GM18519 (cell line): ENCODE measurements at regions not wholly inside any gene's neighbourhood (a gene's known extent, or its start where the extent isn't known, plus 50 kb on each side); places are given as distances from the start of the nearest gene placed in this dataset.
"Not testable (repeated sequence)": the region's sequence is repeated elsewhere in the genome, so short reads cannot be mapped to it uniquely, and the experiment has no call there.

Experiments used
- ATAC-seq: cut with Tn5 transposase; IDR thresholded peaks from one replicate; pipeline ENCODE4 v1.9.1; 2021; ENCODE audit warnings: mild to moderate bottlenecking, moderate library complexity; ENCODE audit not compliant: unreplicated experiment, low FRiP score

DNA sequence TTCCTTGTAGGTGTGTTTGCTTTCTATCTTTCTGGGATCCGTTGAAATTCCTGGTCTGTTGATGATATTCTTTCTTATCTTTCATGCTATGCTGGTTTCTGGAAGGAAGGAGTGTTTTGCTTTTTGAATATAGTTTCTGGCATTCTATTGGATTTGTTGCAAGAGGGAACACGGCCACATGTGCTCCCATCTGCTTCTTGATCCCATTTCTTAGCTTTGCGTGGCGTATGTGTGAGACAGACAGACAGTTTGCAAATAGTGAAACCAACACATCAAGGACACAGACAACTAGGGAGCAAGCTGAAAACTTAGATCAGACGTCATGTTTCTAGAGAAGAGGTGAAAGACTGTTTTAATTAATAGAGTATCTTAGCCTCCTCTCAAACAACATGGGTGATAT is 261.9 kb upstream of the PUDP start:
- ATAC-seq: no peak

DNA sequence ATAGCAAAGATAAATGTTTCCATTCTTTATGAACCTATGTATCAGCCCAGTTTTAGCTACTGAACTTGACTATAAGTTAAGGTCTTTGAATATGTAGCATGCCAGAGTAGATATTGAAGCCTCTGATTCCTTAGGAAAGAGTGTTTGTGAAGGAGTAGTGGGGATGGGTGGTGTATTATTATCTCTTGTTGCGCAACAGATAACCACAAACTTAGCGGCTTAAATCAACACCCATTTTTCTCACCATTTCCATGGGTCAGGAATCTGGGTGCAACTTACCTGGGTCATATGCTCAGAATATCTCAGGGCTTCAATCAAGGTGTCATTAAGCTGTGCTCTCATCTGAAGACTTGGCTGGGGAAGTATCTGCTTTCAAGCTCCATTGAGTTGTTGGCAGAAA is 251.4 kb upstream of the PUDP start:
- no peak for ATAC-seq

DNA sequence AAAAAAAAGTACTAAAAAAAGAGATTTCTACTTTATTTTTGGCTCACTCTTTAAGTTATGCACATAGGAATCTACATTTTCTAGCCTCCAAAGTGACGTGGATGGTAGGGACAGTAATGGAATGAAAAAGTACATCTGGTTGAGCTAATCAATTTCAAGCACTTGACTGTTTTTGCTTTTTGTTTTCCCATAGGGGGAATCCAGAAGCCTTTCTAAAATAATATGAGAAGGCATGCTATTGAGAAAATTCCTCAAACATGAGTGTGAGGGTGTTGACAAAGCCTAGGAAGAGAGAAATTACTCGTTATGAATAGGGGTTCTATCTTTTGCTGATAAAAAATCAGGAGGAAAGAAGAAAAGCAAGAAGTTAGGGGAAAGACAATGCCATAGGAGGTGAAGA is 242.5 kb upstream of the PUDP start:
- ATAC-seq: no peak

DNA sequence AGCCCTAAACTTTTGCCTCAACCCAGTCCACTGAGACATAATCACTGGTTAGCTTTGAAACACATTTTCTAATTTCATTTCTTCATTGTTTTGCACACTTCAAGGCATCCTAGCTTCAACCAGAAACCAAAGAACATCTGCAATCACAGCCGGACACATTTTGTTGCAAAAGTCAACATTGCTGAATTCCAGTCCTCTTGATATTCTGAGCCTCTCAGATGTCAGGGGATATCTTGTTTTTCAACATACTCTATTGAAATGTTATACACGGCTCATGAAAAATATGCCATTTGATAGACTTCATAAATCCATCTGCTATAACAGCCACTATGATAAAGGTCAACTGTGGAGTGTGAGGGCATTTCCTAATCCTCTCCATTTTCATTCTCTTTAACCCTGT is 241.6 kb upstream of the PUDP start:
- no peak for ATAC-seq

DNA sequence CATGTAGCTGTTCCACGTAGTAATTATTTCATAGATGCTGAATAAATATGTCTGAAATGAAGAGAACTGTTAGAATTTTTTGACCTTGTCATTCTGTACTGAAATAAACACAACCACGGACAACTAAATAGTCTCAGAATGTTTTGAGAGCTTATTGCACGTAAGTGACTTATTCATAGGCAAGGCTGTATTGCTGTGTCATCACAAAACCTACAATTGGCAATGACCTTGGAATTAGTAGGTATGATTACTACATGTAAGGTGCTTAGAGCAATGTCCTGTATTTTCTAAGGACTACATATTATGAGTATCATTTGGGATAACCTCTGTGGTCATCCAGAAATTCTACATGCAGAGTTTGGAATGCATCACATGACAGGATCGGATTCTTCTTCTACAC is 237.2 kb upstream of the PUDP start:
- no peak for ATAC-seq

DNA sequence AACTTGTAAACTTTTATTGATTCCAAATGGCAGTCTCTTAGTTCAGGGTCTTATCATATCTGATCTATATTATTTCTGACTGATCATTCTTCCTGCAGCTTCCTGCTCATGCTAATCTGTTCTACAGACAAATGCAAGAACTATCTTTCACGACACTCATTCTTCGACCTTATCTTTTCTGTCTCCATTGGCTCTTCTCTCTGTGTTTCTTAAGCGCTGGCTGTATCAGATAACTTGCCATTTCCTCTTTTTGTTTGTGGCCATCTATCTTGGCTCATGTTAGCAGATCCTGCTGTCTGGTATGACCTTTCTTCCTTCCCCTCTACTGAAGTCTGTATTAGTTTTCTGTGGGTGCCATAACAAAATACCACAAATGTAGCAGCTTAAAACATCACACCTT is 230.5 kb upstream of the PUDP start:
- no peak for ATAC-seq

DNA sequence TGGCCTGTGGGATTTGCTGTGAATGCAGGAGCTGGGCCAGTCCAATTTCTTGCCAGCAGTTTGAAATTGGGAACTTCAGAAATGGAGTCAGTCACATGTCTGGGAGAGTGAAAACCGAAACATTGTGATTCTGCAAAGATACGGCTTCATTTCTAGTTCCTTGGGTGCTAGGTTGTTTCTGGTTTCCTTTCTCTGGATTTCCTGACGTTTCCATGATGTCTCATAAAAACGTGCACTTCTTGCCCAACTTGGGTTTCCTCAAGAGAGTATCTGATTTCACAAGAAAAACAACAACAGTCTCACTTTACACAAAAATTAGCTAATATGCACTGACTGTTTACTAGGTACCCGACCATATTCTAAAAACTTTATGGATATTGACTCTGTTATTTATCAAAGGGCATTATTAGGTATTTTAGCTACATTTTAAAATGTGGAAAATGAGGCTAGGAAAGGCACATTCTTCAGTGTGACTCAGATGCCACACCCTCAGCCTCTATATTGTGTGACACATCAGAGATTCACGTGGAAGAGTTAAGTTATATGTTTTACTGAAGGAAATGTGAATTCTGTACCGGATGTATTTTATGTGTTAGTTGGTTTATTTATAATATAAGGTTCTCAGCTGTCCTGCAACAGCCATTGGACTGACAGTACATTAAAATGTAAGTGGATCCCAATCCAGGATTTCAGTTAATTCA is 225.0 kb upstream of the PUDP start:
- ATAC-seq: no peak

DNA sequence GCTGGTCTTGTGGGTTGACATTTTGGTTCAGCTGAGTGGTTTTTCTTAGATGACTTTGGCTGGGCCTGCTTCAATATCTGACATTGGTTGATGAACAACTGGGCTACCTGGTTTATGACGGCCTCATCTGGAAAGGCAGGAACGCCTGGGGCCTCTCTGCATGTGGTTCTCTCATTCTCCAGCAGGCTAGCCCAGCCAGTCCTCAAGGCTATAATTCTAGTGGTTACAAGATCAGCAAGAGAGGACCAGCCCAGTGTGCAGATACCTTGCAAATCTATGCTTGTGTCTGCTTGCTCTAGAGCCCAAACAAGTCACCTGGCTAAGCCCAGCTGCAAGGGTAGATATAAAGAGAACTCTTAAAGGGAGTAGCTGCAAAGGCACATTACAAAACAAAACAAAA is 214.2 kb upstream of the PUDP start:
- ATAC-seq: no peak

DNA sequence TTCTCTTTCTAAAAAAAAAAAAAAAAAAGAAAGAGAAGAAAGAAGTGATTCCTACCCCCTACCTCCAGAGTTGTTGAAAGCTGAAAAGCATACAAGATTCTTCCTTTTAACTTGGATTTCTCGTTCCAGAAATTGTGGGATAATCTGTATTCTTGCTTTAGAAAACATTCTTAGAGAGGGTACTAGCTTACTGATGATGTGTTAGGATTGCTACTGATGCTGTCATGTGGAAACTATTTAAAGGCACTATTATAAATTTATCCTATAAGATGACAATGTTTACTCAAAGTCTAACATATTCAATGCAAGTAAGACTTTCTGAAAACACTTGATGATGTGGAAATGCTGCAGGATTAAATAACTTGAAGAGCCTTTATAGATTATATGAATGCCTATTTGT is 204.0 kb upstream of the PUDP start:
- ATAC-seq: no peak

DNA sequence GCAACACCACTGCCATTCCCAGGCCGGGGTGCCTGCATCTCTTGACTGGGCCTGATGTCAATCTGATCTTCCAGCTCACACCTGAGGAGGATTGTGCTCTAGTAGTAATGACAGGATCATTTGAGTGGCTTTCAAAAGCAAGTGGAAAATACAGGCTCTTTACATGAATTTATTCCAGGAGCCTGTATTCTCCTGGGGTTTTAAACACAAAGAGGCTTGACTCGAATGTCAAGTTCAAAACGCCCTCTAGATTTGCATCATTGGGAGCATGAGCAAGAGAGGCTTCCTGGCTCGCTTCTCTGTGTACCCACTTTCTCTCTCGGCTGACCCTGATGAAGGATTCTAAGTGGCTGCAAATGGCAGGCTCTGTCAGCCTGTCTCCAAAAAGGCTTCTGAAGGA is 199.5 kb upstream of the PUDP start:
- ATAC-seq: no peak

DNA sequence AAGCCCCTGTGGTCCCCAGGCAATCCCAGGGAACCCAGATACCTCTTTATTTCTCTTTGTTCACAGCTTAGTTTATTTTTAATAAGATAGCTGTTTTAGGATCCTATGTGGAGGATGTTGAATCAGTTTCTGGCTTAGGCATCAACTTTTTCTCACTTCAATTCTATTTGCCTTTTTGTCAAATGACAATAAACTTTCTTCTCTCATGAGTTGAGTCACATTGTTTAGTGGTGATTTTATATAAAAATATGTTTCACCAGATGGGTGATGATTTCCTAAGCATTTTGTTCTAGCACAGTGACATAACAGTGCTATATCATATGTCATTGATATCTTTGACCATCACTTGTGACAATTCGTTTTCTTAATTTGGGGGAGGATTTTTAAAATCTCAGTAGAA is 198.1 kb upstream of the PUDP start:
- no peak for ATAC-seq

DNA sequence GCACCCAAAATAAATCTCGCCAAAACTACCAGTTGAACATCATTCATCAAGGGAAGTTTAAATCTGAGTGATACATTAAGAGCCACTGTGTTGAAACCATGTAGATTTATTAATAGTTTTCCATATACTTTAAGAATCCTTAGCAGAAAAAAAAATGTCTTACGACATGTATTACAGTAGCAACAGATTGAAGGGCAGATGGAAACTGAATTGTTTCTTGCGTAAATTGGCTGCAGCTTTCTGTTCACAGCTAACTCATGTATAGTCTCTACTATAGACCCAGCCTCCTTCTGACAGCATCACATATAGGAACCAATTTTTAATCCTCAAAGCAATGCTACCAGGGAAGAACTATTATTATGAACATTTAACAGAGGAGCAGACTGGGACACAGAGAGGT is 195.2 kb upstream of the PUDP start:
- no peak for ATAC-seq

DNA sequence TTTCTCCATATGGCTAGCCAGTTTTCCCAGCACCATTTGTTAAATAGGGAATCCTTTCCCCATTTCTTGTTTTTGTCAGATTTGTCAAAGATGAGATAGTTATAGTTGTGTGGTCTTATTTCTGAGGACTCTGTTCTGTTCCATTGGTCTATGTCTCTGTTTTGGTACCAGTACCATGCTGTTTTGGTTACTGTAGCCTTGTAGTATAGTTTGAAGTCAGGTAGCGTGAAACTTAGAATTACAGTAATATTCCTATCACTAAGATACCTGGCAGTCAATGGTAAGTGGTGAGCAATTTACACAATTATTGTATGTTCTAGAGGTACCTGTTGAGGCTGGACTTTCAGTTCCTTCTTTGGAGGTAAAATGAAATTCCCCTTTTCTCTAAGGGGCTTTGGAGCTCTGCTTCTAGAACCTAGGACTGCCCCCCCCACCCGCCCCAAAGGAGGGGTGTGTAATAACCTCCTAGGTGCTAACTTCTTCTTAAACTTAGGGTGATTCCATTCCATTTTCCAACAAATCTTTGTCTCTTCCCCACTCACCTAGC is 187.9 kb upstream of the PUDP start:
- ATAC-seq: not testable (repeated sequence)

DNA sequence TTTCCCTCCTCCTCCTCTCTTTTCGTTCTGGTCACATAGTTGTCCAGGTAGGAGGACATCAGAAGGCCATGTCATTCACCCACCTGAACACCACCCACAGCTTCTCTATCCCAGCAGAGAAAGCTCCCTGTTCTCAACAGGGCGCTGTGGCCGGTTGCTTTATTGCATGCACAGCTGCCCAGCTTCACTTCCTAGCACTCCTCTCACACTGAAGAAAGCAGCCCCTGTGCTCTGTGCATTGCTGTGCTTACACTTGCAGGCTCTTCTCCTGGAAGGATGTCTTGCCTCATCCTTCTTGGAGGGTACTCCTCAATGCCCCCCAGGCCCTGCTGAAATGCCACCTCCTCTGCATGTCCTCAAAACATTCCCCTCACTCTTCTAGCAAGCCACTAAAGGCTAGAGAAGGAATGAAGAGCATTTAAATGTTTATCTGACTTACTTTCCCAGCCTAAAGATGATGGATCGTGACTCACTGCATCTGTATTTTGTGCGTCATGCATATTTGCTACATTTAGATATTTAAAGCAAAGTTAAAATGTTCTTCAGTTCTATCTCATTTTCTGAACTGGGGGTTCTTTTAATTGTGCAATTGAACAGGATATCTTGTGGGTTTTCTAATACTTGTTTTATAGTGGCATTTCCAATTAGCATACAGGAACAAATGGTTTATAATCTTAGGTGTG is 186.4 kb upstream of the PUDP start:
- ATAC-seq: no peak

DNA sequence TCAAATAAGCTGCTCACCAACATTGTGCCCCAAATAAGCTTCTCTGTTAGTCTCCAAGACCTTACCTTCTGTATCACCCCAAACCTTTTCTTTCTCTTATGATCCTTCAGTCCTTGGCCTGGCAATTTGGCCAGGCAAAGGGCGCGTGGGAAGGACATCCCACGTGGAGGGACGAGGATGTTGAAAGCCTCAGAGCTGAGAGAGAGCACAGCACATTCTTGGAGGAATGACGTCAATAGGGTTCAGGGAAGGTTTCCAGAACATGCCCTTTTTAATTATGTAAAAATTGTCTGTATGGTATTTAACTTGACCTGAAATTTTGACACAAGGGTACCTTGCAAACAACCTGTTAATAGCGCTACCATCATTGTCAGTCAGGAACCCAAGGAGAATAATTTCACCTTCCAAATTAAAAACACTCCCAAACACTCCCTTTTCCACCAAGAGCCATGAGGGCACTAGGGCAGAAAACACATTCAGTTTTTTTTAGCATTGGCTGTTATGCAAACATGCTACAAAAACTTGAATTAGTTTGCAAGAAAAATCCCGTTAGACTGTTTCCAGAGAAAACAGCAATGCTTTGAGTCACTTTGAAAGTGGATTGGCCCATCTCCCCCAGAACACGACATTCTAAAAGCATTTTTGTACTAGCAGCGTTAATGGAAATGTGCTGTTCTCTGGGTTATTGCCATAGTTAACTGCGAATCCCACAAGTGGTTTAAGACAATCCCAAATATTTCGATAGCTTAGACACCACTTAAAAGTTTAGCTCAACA is 183.2 kb upstream of the PUDP start:
- no peak for ATAC-seq

DNA sequence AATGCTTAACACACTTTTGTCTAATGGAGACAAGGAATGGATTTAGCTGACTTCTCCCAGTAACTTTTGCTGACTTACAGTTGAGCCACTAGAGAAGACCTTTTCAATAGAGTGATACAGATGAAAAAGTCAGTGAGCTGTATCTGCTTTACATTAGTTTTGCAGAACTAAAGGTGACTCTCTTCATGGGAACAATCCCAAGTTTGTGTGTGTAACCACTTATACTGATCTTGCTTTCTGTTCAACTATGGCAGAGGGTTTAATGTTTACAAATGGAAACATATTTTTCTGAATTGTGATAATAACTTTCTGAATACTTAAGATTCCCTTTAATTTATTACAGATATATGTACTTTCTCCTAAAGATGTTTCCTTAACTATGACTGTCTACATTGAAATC is 182.6 kb upstream of the PUDP start:
- ATAC-seq: no peak

DNA sequence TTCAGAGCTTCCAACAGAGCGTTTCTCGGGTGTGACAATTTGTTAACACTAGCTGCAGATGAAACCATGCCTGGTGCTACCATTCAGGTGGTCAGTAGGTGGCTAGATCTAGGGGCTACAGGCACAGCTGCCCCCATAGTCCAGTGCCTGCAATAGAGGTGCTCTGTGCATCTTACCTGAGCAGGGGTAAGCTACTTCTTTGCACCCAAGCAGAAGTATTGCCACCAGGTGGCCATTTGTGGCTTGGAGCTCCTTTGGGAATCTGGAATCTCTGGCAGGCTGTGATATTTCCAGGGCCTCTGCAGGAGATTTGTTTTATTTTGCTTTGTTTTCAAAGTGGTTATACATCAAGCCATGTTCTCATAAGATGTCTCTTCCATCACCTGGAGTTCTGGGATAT is 170.7 kb upstream of the PUDP start:
- no peak for ATAC-seq

DNA sequence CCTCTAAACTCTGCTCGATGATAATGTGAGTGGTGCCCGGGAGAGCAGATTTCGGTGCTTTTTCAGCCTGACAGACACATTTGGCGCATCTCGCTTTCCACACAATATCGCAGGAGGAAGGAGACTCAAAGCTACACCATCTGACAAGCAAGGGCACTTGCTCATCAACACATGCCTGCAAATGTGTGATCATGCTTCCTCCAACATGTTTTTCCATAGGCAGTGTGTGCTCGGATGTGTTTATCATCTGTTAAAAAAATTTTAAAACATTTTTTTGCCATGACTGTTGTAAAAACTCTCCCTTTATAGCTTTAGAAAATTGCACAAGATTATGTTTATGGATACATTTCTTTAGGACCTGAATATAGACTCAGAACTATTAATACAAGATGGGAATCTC is 170.3 kb upstream of the PUDP start:
- ATAC-seq: no peak

DNA sequence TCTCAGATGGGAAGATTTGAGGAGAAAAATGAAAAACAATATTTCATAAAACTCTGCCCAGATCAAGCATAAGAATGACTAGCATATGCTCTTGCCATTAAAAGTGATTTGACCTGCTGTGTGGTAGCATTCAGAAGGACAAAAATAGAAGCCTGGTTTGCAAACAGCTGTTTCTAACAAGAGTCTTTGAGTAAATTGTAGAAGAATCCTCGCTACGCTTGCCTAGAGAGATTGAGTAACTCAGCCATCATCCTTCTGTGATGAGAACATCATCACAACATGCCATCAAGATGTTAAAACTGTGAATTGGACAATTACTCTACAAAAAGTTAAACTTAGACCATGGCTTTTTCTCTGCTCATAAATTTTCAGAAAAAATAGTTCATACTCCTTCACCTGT is 168.9 kb upstream of the PUDP start:
- ATAC-seq: no peak

DNA sequence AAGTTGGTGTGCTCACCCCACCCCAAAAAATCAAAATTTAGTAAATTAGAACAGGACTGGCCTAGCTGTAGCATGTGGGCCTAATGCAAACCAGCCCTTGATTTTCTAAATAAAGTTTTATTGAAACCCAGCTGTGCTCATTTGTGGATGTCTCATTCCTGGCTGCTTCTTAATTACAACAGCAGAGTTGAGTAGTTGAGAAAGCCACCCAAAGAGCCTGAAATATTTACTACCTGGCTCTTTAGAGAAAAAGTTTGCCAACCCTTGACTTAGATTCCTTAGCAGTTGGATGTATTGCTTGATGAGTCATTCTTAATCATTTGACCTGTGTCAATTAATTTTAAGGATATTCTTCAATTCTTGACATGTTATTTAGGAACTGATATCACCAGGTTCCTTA is 168.3 kb upstream of the PUDP start:
- no peak for ATAC-seq

DNA sequence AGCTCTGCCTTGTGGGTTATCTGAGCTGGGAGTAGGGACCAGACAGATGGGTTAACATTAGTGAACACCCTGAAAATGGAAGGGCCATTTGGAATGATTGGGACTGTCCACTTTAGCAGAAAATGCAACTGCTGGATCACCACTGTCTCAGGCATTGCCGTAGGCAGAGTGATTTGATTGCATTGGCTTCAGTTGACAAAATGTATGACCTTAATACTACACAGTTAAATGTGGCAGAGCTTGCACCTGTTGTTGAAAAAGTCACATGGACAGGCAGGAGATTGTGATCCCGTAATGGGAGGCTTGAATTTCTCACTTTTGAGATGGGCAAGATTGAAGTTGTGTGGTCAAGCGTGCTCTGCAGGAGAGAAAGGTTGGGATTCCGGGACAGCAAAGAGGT is 166.5 kb upstream of the PUDP start:
- no peak for ATAC-seq

DNA sequence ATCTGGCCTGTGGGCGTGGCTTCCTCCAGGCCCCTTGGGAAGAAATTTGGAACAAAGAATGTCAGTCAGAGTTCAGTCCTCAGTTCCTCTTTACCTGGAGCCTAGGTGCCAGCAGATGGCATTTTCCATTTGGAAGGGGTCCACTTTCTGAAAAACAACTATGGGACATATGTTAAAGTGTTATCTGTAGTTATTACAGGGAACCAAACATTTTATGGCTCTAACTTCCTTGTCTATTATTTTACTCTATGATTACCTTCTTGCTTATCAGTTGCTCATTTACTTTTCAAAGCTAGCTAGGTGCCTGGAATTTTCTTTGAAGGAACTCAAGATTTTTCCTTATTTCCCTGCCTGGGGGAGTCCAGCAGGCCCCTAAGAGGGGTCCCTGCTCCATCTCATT is 159.8 kb upstream of the PUDP start:
- no peak for ATAC-seq
